Mesodermal cell (in vitro differentiated cells): ENCODE measurements at regions not wholly inside any gene's neighbourhood (a gene's known extent, or its start where the extent isn't known, plus 50 kb on each side); places are given as distances from the start of the nearest gene placed in this dataset.
A peak's percentile ranks its signal among the peaks of the same experiment; 100 is the strongest.

ENCODE experiments used
- H3K27ac ChIP-seq: 2 replicates; pipeline ENCODE4 v1.7.0; 2013; ENCODE audit warnings: mild to moderate bottlenecking, low read depth, low read length, moderate library complexity; ENCODE audit not compliant: severe bottlenecking
- H3K36me3 ChIP-seq: 2 replicates; pipeline ENCODE4 v1.7.1; 2013; ENCODE audit warnings: mild to moderate bottlenecking, low read length, moderate library complexity; ENCODE audit not compliant: control insufficient read depth, insufficient read depth
- H3K4me1 ChIP-seq: one replicate; pipeline ENCODE4 v1.7.1; 2013; ENCODE audit warnings: mild to moderate bottlenecking, low read length; ENCODE audit not compliant: insufficient read depth, control insufficient read depth, poor library complexity, severe bottlenecking
- H3K4me3 ChIP-seq: 2 replicates; pipeline ENCODE4 v1.7.0; 2013; ENCODE audit warnings: low read length, control low read depth, mild to moderate bottlenecking; ENCODE audit not compliant: insufficient read depth, poor library complexity, severe bottlenecking; ENCODE audit errors: extremely low read depth
- H3K9me3 ChIP-seq: 2 replicates; pipeline ENCODE4 v1.7.1; 2013; ENCODE audit warnings: mild to moderate bottlenecking, low read length, moderate library complexity; ENCODE audit not compliant: control insufficient read depth
- WGBS, 2 experiments: methylation state at CpG; one replicate each; pipeline ENCODE4 v1.1.5; 2013; ENCODE audit warnings: missing lambda C conversion rate in 2 of 2; ENCODE audit not compliant: insufficient coverage in 2 of 2; 5-methylcytosine and 5-hydroxymethylcytosine counted together

- Histone ChIP-seq H3K4me1 (peaks cover 18% of the 10 kb centered on the region), H3K27ac (peak overlapping the region; percentile 55), H3K4me3 (no peak overlapping the region), H3K36me3 (no peaks in the 10 kb centered on the region), H3K9me3 (no peaks in the 10 kb centered on the region)
- WGBS, 2 experiments, result 93 to 97% methylated on average over 3 to 4 of the region's 4 CpGs
These were observed 157.6 kb upstream of the RAI14 start for GRCh38 chr5:34498572-34498971.

DNA sequence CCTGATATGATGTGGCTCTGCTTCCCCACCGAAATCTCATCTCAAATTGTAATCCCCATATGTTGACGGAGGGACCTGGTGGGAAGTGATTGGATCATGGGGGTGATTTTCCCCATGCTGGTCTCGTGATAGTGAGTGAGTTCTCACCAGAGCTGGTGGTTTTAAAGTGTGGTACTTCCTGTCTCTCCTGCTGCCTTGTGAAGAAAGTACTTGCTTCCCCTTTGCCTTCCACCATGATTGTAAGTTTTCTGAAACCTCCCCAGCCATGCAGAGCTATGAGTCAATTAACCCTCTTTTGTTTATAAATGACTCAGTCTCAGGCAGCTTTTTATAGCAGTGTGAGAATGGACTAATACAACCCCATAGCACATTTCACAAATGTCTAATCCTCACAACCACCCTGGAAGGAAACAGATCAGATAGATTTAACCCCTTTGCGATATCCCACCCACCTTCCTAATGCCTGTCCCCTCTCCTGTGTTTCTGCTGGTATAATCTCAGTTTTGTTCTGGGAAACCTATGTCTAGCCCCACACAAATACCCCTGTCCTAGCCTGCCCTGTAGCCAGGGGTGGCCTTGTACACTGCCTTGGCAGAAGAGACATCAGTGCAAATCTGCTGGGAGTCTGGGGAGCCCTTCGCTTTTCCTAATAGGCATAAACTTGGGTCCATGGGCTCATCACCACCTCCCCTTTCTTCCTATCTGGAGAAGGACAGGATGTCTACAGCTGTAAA, 157.0 kb upstream of the RAI14 start:
- 90% methylated on average over 2 of the region's 5 CpGs; no CpG with 5 or more reads in 1 of the 2 experiments for WGBS, 2 experiments
- peak overlapping the region; percentile 55 for H3K27ac ChIP-seq
- peaks cover 18% of the 10 kb centered on the region for H3K4me1 ChIP-seq
- H3K4me3 ChIP-seq, result no peak overlapping the region
- no peaks in the 10 kb centered on the region for H3K36me3 ChIP-seq
- no peaks in the 10 kb centered on the region for H3K9me3 ChIP-seq

DNA sequence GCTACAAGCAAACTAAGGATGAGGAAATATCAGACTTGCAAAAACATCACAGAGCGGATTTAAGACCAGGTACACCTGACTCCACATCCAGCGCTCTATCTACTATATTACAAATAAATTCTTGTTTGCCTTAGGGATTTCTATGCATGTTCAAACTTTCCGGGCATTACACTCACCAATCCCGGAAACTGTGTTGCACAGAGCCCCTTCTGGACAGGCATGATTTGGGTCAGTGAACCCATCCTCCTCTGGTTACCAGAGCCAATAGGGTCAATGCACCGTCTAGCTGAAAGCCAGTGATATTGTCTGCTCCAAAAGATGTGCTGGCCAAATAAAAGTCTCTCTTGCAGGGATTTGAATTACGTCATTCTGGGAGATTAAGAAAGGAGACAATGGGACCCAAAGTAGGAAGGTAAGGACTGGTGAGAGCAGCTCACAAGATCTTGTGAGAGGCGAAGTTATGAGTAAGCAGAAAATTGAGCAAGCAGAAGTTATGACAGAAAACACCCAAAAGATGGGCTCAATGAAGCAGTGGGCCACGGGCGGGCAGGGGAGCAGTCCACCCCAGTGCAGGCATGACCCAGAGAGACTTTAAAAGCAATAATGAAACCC, 155.8 kb upstream of the RAI14 start:
- Histone ChIP-seq H3K4me3 (no peak overlapping the region), H3K27ac (no peak overlapping the region), H3K9me3 (no peaks in the 10 kb centered on the region), H3K4me1 (peaks cover 18% of the 10 kb centered on the region), H3K36me3 (no peaks in the 10 kb centered on the region)
- WGBS, 2 experiments, result 96 to 98% methylated on average over 9 of the region's 9 CpGs

GRCh38 chr5:34501016-34501415, 155.1 kb upstream of the RAI14 start:
- H3K4me3 ChIP-seq, result no peak overlapping the region
- H3K9me3 ChIP-seq, result no peaks in the 10 kb centered on the region
- peaks cover 18% of the 10 kb centered on the region for H3K4me1 ChIP-seq
- H3K36me3 ChIP-seq, result no peaks in the 10 kb centered on the region
- WGBS, 2 experiments, result 92 to 100% methylated on average over 1 to 2 of the region's 2 CpGs
- no peak overlapping the region for H3K27ac ChIP-seq

- no peaks in the 10 kb centered on the region for H3K36me3 ChIP-seq
- H3K4me3 ChIP-seq, result no peak overlapping the region
- WGBS, 2 experiments, result 94 to 100% methylated on average over 2 of the region's 3 CpGs
- no peaks in the 10 kb centered on the region for H3K9me3 ChIP-seq
- H3K4me1 ChIP-seq, result peaks cover 18% of the 10 kb centered on the region
- H3K27ac ChIP-seq, result no peak overlapping the region
These were observed 154.3 kb upstream of the RAI14 start for GRCh38 chr5:34501840-34502239.

DNA sequence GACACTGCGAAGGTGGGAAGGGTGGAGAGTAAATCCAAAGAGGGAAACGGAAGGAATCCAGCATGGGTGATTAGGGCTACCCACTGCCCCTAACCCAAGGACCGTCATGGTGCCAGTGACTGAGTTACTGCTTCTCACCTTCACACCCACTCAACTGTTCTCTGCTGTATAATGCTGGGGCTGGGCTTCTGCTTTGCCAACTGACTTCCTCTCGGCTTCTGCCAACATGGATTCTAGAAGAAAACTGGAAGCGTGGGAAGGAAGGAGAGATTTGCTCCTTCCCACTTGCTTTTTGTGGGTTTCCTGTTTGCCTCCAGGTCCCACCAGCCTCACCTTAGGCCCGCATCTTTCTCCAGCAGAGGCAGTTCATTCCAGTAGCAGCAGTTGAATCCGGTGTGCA, 153.5 kb upstream of the RAI14 start:
- Histone ChIP-seq H3K4me1 (peaks cover 15% of the 10 kb centered on the region), H3K36me3 (no peaks in the 10 kb centered on the region), H3K4me3 (no peak overlapping the region), H3K9me3 (no peaks in the 10 kb centered on the region), H3K27ac (no peak overlapping the region)
- WGBS, 2 experiments, result 92 to 96% methylated on average over 4 to 5 of the region's 7 CpGs

- Histone ChIP-seq H3K4me1 (peaks cover 9% of the 10 kb centered on the region), H3K27ac (no peak overlapping the region), H3K4me3 (no peak overlapping the region), H3K9me3 (no peaks in the 10 kb centered on the region), H3K36me3 (no peaks in the 10 kb centered on the region)
- WGBS, 2 experiments, result 80 to 89% methylated on average over 3 to 4 of the region's 7 CpGs
These were observed 152.5 kb upstream of the RAI14 start for GRCh38 chr5:34503379-34504253.

DNA sequence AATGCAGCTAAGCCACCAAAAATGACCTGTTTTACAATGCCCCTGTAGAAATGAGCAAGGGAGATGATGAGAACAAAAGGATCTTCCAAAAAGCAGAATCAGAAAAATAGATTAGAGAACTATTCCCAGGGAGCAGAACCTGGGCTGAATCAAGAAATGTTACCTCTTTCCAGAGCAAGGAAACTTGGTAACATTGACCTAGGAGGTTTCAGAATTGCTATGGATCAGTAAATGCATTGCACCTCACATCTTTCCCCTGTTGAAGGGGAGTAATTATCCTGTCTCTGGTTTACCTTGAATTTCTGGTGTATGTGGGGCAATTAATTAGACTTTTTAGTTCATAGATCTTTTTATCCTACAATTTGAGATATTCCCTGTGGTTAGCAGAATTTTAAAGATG, 151.2 kb upstream of the RAI14 start:
- Histone ChIP-seq H3K4me3 (no peak overlapping the region), H3K27ac (no peak overlapping the region), H3K36me3 (no peaks in the 10 kb centered on the region), H3K4me1 (peaks cover 7% of the 10 kb centered on the region), H3K9me3 (no peaks in the 10 kb centered on the region)

- WGBS, 2 experiments, result 80% methylated on average over 1 of the region's 2 CpGs; no CpG with 5 or more reads in 1 of the 2 experiments
- Histone ChIP-seq H3K4me1 (peaks cover 7% of the 10 kb centered on the region), H3K36me3 (no peaks in the 10 kb centered on the region), H3K9me3 (no peaks in the 10 kb centered on the region), H3K4me3 (no peak overlapping the region), H3K27ac (no peak overlapping the region)
These were observed 150.4 kb upstream of the RAI14 start for GRCh38 chr5:34505731-34506130.

GRCh38 chr5:34507933-34508332, 148.2 kb upstream of the RAI14 start:
- WGBS, 2 experiments, result 88 to 100% methylated on average over 1 of the region's 2 CpGs
- Histone ChIP-seq H3K9me3 (no peaks in the 10 kb centered on the region), H3K4me3 (no peak overlapping the region), H3K27ac (no peak overlapping the region), H3K4me1 (peaks cover 7% of the 10 kb centered on the region), H3K36me3 (no peaks in the 10 kb centered on the region)
